NCI-H2171 treated with DMSO at 0.1 percent for 48 hours (cell line): ENCODE measurements at regions not wholly inside any gene's neighbourhood (a gene's known extent, or its start where the extent isn't known, plus 50 kb on each side); places are given as distances from the start of the nearest gene placed in this dataset.

Source experiments
- DNase-seq: peaks from one replicate; lab custom pipeline; 2025; lab: John Stamatoyannopoulos, UW

DNA sequence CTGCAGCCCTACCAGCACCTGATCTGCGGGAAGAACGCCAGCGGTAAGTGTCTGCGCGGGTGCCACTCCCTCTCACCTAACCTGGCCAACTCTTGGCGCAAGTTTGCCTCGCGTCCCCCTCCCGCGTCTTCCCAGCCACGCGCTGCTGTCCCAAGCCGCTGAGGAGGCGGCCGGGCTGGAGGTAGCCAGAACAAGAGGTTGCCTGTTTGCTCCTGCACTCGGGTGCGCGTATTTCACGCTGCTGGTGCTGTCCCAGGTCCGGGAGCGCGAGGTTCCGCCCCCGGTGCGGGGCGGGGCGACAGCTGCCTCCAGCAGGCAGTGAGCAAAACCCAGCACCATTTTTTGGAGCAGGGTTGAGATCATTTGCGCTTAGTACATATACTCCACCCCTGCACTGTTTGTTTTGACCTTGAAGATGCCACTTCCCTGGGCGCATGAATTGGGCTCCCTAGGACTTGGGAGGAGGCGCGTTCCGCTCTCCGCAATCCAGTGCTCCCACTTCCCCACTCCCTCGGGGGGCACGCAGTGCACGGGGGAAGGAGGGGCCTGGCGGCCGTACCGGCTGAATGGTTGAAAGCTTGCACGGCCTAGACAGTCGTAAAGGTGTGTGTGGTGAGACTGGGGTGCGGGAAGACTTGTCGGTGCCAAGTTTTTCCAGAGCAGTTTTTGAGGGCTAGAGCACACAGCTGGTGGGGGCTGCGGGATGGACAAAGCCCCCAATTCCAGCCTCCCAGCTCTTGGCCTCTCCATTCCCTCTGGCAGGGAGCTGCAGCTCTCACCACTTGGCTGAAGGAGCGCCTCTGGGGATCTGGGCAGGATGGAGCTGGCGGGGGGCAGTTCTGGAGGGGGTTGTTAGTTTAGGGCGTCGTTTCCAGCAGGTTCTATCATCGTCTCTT lies 226.9 kb upstream of the CRY1 start:
- peak; percentile 55 for DNase-seq

DNA sequence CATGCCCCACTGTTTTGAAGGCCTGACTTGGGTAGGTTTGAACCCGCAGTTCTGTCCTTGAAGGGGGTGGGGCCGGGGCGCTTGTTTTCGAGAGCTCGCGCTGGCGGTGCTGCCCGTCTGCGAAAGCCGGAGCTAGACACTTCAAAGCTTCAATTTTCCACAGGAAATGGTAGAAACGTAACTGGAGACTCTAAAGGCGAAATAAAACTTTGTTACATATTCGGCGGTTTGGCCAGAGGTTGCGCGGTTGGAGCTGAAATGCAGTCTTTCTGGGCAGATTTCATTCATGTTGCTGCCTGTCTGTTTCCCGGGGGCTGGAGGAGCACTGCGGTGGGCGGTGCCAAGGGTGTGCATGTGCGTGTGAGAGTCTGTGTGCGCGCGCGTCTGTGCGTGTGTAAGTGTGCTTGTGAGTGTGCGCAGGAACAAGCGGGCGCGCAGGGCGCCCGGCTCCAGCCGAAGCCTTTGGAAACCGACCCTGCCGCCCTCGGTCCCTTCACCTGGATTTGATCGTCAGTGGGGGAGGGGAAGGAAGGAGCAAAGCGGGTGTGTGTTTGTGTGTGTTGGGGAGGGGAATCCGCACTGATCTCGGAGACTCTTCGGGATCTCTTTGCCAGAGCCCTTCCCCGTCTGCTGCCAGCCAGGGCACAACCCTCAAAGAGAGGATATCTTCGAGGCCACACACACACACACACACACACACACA lies 227.7 kb upstream of the CRY1 start:
- DNase-seq = peak; percentile 77

DNA sequence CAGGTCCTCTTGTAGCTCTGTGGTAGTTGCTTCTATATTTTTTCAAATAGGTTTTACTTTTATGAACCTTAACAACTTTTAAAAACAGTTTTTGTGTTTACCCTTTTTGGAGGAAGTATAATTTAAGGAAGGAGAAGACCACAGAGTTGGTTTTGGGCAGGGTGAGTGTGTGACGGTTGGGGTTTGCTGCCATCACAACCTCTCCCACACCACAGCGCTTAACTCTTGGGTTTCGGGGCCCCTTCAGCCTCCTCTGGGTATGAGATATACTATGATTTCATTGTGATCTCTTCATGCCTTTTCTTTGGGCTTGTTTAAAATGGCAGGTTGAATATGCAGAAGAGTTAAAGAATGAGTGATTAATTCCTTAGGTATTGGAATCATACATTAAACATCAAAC lies 228.7 kb upstream of the CRY1 start:
- no peak for DNase-seq

DNA sequence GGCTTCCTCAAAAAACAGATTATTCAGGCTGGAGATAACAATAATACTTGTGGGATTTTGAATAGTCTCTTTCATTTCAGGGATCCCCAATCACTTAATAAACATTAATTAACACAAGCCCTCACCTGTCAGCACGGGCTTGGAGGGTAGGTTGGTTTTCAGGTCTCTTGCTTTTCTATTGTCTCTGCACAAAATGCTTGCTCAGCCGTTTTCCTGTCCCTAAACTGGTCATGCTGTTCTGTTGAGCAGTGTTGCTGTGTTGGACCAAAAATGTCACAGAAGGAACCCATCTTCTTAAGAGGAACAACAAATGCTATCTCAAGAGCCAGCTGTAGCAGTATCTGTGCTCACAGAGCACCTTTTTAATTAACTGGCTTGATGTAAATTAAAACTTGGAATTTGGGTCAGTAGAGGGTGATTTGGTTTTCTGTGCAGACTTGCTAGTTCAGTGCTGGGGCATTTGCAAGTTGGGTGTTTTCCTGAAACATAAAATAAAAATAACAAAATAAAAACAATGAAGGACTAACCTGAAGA lies 231.8 kb upstream of the CRY1 start:
- DNase-seq = no peak

DNA sequence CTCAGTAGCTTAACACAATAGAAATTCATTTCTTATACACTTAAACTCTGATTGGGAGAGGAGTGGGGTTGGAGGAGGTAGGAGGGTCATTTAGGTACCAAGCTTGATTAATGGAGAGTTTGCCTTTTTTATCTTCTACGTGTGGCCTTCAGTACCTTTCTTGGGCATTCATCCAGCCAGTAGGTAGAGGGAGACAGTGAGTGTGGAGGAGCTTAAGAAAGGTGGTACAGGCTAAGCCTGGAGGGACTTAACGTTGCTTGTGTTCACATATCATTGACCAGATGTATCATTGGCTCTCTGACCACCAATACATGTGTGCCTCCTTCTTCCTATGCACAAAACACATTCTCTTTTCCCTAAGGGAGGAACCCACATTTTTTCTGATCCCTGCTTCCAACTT lies 232.9 kb upstream of the CRY1 start:
- DNase-seq = no peak

DNA sequence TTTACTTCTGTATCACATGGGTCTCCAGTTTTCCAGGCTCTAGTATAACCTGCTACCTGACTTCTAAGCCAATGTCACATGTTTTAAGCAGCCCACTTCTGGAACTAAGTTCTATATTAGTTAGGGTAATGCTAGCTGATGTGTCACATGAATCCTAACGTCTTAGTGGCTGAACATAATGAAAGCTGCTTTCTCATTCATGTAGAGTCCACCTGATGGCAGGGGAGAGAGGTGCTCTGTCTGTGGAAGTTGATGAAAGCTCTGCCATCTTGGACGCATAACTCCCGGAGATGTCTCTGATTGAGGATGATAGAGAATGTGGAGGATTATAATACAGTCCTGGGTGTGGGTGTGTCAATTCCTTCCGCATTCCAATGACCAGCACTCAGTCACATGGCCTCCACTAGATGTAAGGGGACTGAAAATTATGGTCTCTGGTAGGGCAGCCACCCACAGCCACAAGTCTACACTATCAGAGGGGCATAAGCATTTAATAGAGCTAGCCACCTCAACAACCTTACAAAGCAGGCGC lies 234.4 kb upstream of the CRY1 start:
- DNase-seq = no peak

DNA sequence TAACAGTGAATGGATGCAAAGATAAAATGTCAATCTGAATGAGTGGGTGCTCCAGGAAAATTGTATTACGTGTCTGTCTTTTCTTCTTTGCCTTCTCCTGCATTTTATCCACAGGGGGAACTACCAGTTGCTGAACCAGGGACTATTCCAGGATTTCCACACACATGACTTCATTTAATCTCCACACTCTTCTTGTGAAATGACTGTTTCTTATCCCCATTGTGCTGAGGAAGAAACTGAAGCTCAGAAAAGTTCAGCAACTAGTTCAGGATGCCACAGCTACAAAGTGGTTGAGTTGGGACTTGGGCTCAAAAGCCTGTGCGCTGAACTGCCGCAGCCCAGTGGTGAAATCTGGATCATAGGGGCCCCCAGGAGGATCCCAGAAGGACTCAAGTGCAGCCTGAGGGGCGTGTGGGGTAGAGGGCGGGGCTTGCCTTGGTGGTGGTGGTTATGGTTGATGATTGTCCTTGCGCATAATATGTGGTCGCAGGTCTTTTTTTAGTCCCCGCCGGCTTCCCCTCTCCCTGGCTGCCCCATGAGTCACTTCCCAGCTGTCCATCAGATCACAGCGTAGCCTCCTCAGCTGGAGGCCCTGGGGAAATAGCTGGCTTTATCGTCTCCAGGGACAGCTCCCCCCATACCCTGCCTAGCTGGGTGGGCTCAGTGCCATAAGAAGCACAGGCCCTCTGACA lies 235.2 kb upstream of the CRY1 start:
- no peak for DNase-seq

DNA sequence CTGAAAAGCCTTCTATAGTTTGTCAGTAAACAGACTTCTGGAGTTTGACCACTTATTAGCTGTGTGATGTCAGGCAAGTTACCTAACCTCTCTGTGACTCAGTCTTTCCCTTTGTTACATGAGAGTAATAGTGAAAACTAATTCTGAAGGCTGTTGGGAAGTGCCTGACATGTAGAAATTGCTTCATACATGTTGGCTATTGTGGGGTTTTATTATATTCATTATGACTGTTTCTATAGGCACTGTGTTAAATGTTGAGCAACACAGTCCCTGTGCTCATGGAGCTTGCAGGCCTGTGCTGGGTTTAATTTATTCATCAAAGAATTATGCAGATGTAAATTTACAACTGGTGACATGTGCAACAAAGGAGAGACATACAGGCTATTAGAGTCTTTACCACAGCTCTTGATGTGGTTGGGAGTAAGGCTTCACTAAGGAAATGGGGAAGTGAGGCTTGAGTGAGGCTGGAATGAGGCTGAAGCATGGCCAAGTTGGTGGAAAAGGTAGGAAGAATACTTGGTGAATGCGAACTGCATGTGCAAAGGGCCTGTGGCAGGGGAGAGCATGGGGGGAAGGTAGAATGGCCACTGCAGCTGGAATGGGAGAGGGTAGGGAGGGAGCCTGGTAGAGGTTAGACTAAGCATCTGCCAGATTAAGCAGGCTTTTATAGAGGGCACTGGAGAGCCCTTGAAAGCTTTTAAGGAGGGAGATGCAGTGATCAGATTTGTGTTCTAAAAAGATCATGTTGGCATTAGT lies 236.4 kb upstream of the CRY1 start:
- no peak for DNase-seq

DNA sequence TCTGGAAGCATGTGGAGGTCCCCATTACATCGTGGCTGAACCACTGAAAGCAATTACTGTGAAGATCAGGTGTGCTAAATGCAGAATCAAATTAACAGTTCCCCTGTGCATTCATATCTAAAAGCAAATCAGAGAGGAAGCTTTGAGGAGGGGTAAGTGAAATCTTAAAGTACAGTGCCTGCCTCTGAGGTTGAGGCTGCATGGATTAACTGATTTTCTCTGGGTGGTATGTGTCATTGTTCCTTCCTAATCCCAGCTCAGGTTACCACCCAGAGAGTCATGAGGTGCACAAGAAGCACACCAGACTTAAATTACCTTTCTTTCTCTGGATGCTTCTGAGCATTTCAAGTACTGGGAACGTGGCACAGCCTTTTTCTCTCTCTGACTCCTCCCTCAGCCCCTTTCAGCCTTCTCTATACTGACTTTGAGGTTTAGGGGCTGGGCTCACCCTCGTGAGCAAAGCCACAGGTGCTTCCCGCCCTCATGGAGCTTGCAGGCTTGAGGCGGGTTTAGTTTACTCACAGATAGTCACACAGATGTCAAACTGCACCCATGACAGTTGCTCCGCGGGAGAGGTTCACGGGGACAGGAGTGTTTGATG lies 237.6 kb upstream of the CRY1 start:
- peak; percentile 79 for DNase-seq

DNA sequence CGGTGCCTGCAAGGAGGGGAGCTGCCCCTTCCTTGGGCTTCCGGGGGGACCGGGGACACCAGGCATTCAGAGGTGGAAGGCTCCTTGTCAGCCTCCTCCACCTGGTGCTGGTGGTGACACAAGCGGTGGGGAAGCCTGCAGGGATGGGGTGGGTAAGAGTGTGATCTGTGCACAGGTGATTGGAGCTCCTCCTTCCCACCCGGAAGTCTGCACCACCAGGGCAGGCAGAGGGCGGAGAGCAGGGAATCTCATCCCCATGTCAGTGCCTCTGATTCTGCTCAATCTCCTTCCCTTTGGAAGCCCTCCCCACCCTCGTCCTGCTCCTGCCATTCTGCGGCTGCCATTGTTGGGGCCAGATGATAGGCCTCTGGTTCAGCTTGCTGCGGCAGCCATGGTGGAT lies 238.1 kb upstream of the CRY1 start:
- no peak for DNase-seq

DNA sequence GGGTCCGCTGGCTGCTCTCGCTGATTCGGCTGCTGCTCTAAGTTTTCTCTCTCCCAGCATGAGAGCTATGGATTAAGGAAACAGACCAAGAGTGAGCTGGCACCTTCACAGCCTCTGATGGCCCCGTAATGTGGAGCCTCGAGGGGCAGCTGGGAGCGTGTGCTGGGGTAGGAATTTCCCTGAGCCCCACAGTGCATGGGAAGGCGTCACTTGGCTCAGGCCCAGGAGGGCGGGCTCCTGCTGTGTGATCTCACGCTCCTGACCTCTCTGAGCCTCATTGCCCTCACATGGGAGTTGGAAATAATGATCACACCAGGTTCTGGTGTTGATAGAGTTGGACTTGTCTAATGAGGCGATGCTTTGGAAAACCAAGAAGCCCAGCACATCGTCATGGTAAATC lies 238.6 kb upstream of the CRY1 start:
- no peak for DNase-seq

DNA sequence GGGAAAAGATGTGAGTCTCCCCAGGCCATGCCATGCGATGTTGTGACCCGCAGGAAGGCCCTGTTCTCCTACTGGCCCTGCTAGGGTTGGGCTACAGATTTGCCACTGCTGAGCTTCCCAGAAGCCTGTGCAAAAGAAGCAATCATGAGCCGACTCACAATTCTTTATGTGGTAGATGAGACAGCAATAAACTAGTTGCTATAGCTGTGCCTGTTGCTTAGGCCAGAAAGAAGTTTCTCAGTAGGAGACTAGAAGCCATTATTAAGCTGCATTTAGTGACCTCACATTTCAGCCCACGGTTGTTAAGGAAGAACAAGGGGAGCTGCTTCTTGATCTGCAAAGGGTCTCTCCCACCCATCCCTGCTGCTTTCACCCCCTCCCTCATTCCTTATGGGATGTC lies 239.4 kb upstream of the CRY1 start:
- no peak for DNase-seq

DNA sequence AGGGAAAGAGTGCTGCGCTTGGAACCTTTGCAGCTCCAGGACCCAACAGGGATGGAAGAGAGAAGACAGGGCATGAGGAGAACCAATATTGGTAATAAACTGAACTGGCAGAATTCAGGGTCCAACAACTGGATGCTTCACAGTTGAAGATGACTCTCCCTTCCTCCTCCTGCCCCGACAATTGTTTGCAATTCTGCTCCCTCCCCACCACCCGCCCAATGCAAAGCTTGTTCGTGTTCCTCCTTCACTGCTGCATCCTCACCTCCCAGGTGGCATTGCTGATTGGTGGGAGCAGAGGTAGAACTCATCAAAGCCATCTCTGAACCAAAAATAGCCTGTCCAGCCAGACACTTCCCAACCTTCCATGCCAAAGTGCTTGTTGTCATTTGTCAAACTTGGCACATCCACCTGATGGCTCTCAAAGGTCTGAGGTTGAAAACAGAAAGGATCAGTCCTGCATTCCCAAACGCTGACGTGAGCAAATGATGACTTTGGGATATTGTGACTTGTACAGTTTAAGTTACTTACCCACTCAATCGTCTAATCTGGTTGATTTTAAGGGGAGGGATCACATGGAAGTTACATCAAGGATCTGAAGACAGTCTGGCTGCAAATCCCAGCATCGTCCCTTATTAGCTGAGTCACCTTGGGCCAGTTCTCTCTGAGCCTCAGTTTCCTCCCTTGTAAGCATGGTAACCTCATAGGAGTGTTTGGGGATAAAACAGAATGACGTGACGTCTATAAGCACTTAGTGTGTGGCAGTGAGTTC lies 242.6 kb upstream of the CRY1 start:
- no peak for DNase-seq

DNA sequence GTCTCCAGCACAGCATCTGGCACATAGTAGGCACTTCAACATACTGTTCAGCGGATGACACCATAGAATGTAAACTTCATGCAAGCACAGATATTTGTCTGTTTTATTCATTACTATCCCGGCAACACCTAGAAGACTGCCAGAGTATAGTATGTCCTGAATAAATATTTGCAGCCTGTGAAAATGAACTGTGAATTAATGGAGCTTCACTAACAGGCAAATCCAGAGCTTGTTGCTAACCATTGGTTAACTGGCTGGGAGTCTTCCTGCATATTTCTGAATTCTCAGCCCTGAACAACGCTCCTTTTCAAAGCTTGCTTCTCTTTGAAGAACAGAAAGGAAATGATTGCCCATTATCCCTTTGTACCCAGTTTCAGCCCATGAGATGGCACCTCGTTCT lies 243.3 kb upstream of the CRY1 start:
- no peak for DNase-seq

DNA sequence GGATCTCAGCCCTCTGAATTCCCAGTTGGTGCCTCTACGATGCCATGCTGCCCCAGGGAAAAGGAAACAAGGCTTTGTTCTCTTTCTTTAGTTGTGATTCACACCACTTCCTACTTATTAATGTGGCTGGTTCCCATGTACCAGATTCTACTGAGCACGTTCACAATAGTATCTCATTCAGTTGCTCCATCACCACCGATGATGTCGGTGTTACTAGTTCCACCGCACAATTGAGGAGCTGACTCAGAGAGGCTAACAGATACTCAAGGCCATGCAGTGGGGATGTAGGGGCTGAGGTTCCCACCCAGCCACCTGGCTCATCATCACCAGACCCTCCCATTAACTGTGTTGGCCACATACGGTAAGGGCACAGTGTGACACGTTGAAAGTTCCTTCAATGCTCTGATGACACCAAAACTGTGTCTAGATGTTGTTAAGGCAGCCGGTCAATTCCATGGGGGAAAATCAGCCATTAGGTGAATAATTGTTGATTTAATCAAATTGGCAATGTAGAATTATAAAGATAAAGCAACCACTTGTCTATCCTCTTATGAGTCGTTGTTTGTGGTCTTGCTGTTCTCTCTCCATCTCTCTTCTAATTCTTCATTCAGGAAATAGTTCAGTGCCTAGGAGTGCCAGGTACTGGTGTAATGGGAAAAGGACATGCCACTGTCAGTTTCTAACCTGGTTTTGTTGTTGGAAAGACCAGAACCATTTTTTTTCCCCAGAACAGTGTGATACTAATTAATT lies 244.2 kb upstream of the CRY1 start:
- no peak for DNase-seq

DNA sequence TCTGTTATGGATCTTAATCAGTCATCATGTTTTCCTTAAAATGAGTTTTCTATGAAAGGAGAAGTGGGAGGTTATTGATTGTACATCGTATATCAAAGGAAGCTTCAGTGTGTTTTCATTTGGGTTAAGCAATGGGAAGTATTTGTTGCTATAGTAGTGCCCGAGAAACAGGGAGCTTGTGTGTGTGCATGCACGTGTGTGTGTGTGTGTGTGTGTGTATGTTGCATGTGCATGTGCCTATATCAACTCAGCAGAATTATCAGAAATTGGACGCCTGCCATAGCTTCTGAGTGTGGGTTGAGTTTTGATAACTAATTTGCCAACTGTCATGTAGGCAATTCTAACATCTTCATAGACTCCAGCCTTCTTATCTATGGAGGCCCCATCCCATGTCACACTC lies 246.1 kb upstream of the CRY1 start:
- DNase-seq = peak; percentile 23

DNA sequence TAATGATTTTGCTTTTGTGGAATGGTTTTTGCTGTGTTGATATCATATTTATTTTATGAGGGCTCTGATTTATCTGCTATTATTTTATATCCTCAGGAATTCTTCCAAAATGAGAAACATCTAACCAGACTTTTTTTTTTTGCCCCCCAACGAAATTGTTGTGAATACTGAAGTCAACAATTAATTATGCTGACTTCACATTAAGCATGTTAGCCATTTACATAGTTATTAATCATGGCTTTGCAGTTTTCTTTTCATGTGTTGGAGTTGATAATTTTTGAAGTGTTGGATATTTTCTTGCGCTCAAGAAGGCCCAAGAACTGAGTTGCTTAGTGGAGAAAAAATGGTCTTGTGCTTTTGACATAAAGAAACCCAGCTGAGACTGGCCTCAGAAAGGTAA lies 246.6 kb upstream of the CRY1 start:
- no peak for DNase-seq

DNA sequence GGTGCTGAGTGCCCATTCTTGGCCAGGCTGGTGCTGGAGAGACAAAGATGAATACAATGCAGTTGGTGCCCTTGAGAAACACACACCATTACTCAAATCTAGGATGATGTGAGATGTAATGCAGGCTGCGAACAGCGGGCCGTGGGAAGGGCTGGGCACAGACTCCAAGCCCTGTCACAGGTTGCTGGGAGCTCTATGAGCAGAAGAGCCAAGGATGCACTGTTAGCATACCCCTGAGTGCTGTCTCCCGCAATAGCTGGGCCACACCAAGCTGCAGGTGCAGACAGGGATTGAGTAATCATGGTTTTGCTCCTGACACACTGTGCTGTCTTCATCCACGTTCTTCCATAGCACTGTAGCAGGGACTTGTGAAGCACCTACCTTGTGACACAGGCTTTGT lies 247.5 kb upstream of the CRY1 start:
- DNase-seq = no peak

DNA sequence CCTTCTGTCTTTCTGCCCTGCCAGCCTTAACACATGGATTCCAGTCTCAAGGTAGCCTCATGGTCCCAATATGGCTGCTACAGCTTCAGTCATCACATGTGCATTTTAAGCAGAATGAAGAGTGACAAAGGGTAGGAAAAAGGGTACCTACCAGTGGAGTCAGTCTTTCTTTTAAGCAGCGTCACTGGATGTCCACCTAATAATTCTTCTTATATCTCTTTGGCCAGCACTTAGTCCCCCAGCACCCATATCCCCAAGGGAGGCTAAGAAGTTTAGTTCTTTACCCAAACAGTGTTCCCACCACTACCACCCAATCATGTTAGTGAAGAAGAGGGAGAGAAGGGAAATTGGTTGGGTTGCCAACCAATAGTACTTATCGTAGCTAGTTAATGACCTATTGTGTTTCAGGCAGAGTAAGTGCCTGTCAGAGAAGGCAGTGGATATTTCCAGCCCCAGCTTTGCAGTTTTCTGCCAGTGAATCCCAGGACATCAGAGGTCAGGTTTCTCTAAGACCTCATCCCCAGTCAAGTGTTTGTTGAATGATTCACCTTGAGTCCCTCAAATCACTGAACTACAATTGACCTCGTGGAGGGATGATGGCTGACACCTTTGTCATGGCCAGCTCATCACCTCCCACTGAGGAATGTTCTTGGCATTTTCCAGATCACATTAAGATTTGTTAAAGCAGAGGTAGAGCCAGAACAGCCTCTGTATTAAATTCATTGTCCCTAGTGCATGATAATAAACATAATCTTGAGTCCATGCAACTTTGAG lies 250.9 kb upstream of the CRY1 start:
- DNase-seq = no peak
